ENCODE measurements at regions not wholly inside any gene's neighbourhood (a gene's known extent, or its start where the extent isn't known, plus 50 kb on each side); places are given as distances from the start of the nearest gene placed in this dataset.

- no peak for DNase-seq (ENCODE audit: low read depth in 1 of 2, low spot score in 1 of 2)
Observed at GRCh38 chr20:59429396-59429795, 129.0 kb downstream of the EDN3 start.

- no peak for DNase-seq (ENCODE audit: low read depth in 1 of 2, low spot score in 1 of 2)
Observed at GRCh38 chr20:59431014-59431413, 130.6 kb downstream of the EDN3 start.

- no peak for DNase-seq (ENCODE audit: low read depth in 1 of 2, low spot score in 1 of 2)
Observed at GRCh38 chr20:59434960-59435359, 134.5 kb downstream of the EDN3 start.

DNA sequence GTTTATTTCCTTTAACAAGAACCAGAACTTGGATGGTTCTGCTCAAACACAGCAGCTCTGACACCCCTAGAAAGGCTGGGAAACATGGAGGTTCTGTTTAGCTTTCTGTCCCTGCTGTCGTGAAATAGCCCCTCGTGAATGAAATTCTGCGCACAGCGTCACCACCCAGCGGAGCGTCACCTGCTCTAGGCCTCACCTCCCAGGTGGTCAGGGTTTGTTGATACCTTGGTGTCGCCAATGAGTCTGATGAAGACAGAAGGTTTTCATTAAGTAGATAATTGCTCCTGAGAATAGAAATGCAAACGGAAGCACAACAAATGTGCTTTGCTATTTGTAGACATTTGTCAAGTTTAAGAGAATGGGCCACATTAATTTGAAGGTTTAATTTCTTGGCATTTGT is 135.1 kb downstream of the EDN3 start:
- DNase-seq (ENCODE audit: low read depth in 1 of 2, low spot score in 1 of 2), result no peak

DNA sequence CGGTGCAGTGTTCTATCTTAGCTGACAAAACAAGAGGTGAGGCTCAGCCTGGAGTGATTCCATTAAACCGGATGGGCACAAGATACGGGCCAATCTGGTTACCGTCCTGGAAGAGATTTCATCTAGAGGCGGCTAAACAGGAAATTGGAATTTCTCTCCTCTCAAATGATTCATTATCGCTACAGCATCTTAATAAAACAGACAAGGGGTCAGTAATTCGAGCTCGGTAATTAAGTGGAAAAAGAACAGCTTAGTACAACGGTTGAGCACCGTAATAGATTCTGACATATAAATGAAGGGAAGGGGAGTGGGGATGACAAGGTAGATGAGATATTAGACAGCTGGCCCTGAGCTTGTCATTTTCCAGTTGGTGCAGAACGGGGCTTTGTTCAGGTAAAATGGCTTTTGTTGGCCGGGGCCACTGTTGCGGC is 137.2 kb downstream of the EDN3 start:
- DNase-seq (ENCODE audit: low read depth in 1 of 2, low spot score in 1 of 2), result no peak

DNA sequence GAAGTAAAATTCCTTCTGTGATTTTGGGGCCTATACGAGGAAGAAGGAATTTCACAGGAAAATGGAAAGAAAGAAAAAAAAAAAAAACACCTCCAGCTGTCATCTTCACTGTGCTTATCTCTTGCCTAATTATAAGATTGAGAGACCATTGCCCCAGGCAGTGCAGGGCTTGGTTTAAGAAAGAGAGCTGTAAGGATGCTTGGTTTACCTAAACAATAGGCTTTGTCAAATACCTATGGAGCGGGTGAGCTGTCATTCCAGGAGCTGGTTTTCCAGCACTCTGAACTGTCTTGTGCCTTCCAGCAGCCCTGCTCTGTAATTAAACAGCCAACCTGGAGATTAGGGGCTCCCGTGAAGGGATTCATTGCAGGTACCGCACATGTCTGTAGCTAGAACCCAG is 137.8 kb downstream of the EDN3 start:
- DNase-seq (ENCODE audit: low read depth in 1 of 2, low spot score in 1 of 2), result no peak

- no peak for DNase-seq (ENCODE audit: low read depth in 1 of 2, low spot score in 1 of 2)
Observed at GRCh38 chr20:59439243-59439642, 138.8 kb downstream of the EDN3 start.

GRCh38 chr20:59441306-59441705 is 140.9 kb downstream of the EDN3 start:
- DNase-seq (ENCODE audit: low read depth in 1 of 2, low spot score in 1 of 2), result no peak

- no peak for DNase-seq (ENCODE audit: low read depth in 1 of 2, low spot score in 1 of 2)
Observed at GRCh38 chr20:59441860-59442810, 141.7 kb downstream of the EDN3 start.

GRCh38 chr20:59443550-59443949 is 143.1 kb downstream of the EDN3 start:
- DNase-seq (ENCODE audit: low read depth in 1 of 2, low spot score in 1 of 2), result no peak

GRCh38 chr20:59446376-59446775 is 146.0 kb downstream of the EDN3 start:
- DNase-seq (ENCODE audit: low read depth in 1 of 2, low spot score in 1 of 2), result no peak

DNA sequence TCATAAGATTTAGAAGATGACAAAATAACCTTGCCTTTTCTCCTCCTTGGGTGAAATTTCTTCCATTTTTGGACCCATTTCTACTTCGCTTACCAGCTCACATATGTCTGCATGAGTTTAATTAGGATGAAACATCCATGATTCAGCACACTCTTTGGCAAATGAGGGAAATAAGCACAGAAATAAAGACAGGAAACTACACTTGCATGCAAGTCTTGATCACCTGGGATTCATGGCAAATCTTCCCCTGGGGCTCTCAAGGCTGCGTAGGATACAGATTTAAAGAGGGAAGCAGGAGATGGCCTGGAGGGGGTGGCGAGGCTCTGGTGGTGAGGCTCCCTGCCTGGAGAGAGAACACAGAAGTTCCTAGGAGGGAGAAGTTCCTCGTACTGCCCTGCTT is 147.8 kb downstream of the EDN3 start:
- DNase-seq (ENCODE audit: low read depth in 1 of 2, low spot score in 1 of 2), result no peak

DNA sequence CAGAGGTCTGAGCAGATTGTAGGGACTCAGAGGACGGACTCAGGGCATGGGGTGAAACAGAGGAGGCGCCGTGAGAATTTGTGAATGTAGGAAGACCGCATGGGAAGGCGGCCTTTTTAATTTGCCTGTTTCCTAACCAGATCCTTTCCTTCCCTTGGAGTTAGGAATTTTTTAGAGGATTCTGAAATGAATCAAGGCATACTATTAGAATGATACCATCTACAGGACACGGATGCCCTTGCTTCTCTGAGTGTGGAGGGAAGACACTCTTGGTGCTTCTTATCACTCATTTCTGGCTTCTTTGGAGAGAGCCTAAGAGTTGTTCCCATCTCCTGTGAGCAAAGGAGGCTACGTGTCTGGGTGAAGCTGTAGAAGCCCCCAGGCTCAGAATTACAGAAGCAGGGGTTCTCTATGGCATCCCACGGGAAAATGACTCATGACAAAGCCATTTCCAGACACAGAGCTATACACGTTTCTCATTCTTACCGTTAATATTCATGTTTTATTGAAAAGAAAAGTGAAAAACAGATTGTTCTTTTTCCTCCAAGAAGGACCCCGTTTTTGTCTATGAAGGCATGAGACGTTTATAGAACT is 148.5 kb downstream of the EDN3 start:
- no peak for DNase-seq (ENCODE audit: low read depth in 1 of 2, low spot score in 1 of 2)

- DNase-seq (ENCODE audit: low read depth in 1 of 2, low spot score in 1 of 2), result no peak
Observed at GRCh38 chr20:59451066-59451630, 150.7 kb downstream of the EDN3 start.

GRCh38 chr20:59451641-59452040 is 151.2 kb downstream of the EDN3 start:
- no peak for DNase-seq (ENCODE audit: low read depth in 1 of 2, low spot score in 1 of 2)

DNA sequence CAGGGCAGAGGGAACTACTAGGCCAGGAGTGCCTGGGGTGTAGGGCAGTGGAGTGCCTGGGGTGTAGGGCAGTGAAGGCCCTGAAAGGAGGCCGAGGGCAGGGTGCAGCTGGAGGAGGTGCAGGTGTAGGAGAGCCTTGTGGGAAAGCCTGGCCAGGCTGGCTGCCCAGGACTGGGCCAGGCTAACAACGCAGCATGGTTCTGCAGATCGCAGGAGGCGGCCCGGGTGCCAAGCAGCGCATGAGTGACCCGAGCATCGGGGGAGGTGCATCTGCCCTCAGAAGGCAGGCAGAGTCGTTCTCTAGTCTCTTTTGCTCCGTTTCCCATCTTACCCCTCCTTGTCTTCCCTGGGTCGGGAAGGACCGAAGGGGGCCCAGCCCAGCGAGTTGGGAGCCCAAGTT is 151.5 kb upstream of the PHACTR3 start:
- DNase-seq (ENCODE audit: low read depth in 1 of 2, low spot score in 1 of 2), result no peak

GRCh38 chr20:59453759-59454560 is 150.4 kb upstream of the PHACTR3 start:
- no peak for DNase-seq (ENCODE audit: low read depth in 1 of 2, low spot score in 1 of 2)

GRCh38 chr20:59455402-59456341 is 148.7 kb upstream of the PHACTR3 start:
- no peak for DNase-seq (ENCODE audit: low read depth in 1 of 2, low spot score in 1 of 2)

DNA sequence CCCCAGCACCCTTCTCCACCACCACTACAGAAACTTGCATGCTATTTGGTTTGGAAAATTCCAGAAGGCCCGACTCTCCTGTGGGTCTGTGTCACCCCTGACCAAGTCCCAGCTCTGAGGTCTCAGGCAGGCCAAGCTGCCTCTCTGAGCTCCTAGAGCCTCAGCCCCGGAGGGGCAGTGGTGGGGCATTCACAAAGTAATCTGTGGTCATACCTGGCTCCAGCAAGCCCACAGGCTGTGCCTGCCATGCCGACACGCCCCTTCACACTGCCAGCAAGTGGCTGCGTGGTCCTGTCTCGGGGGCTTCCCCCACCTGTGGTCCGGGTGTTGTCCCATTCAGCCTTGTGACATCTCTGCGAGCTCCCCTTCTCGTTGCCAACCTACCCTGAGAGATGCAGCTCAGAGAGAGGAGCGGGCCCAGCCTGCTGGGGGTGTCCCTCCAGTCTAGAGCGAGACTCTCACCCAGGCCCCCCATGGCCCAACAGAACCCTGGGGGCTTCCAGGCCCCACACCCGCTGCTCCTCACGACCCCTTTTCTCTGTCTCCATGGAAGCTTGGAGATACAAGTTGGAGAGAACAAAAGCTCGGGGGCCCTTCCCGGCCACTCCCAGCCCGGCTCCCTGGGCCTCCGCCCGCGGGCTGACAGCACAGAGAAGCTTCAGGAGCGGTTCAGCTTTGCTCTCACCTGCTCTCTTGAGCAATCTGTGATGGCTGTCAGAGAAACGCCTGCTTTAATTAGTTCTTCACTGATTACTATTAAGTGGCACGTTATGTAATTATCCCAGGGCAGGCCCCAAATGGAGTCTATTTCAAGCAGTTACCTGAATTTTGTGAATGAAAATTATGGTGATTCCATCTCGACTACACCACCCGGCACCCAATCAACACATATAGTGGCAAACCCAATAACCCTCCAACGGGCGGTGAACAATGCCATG is 147.7 kb upstream of the PHACTR3 start:
- DNase-seq (ENCODE audit: low read depth in 1 of 2, low spot score in 1 of 2), result no peak

All from stimulated activated CD4-positive, alpha-beta T cell treated with anti-CD3 and anti-CD28 coated beads, Interleukin-15, amount 100 ng/mL, for 1 hour (primary cell).